MCF 10A (cell line): ENCODE measurements at regions not wholly inside any gene's neighbourhood (a gene's known extent, or its start where the extent isn't known, plus 50 kb on each side); places are given as distances from the start of the nearest gene placed in this dataset.

Experiments used
- BruUV-seq: library from RNA; stranded (reverse); fragments of 400-500 nt; replicated peaks from 2 replicates; lab custom pipeline; 2021; lab: Mats Ljungman, UMichigan
- CTCF ChIA-PET: fragments of 300-600 bp; sonication (Branson Sonifier 250); formaldehyde crosslinking; extraction: SDS; loops from one replicate; lab custom pipeline; 2021; ENCODE audit warnings: antibody characterized with exemption, inconsistent platforms; lab: Yijun Ruan, JAX
- POLR2A ChIA-PET: fragments of 300-600, 350-650 bp; sonication (Branson Sonifier 250); formaldehyde crosslinking; extraction: SDS; loops from one replicate; lab custom pipeline; 2020; ENCODE audit warnings: antibody characterized with exemption, inconsistent platforms; lab: Yijun Ruan, JAX
- DNase-seq: peaks from one replicate; pipeline ENCODE4 v3.0.0-alpha.2; 2018; ENCODE audit not compliant: unreplicated experiment
- H3K27ac Mint-ChIP-seq: one replicate; pipeline ENCODE4 v1.8.0; 2022; ENCODE audit warnings: mild to moderate bottlenecking, low read depth, mixed read lengths; ENCODE audit not compliant: unreplicated experiment
- H3K27me3 Mint-ChIP-seq: one replicate; pipeline ENCODE4 v1.8.0; 2022; ENCODE audit warnings: mixed read lengths; ENCODE audit not compliant: insufficient read depth, unreplicated experiment
- H3K36me3 Mint-ChIP-seq: one replicate; pipeline ENCODE4 v1.8.0; 2022; ENCODE audit warnings: mild to moderate bottlenecking, moderate library complexity, mixed read lengths; ENCODE audit not compliant: insufficient read depth, unreplicated experiment
- H3K4me1 Mint-ChIP-seq: one replicate; pipeline ENCODE4 v1.8.0; 2022; ENCODE audit warnings: mixed read lengths; ENCODE audit not compliant: insufficient read depth, unreplicated experiment
- H3K4me3 Mint-ChIP-seq: one replicate; pipeline ENCODE4 v1.8.0; 2022; ENCODE audit warnings: mild to moderate bottlenecking, moderate library complexity, mixed read lengths; ENCODE audit not compliant: unreplicated experiment
- H3K9me3 Mint-ChIP-seq: one replicate; pipeline ENCODE4 v1.8.0; 2022; ENCODE audit warnings: mixed read lengths; ENCODE audit not compliant: unreplicated experiment
- CTCF ChIP-seq: fragments of 200-600 bp; IDR thresholded peaks from one replicate; pipeline ENCODE4 v1.8.0; 2022; ENCODE audit warnings: antibody characterized with exemption, mild to moderate bottlenecking; ENCODE audit not compliant: unreplicated experiment
- intact Hi-C: fragments of 100-400 bp; cut with micrococcal nuclease; formaldehyde crosslinking; loops from 2 replicates; pipeline ENCODE4 v1.14.1; 2022

- Mint-ChIP-seq H3K9me3 (no peaks in the 10 kb centered on the region), H3K36me3 (no peaks in the 10 kb centered on the region), H3K27me3 (no peaks in the 10 kb centered on the region), H3K4me3 (no peak overlapping the region), H3K27ac (no peak overlapping the region), H3K4me1 (peaks cover 29% of the 10 kb centered on the region)
- ChIA-PET CTCF (no interaction called here), POLR2A (interaction anchor here (0.7 kb wide), 1 partner anchor 121 kb away, joined by 3 read pairs; no protein-coding TSS in a partner anchor)
- BruUV-seq, result no TSS peak
- intact Hi-C loops, result no loop called here
- no peak for TF ChIP-seq CTCF
- DNase-seq, result no peak
Observed at GRCh38 chr12:19970116-19970515, 398.2 kb upstream of the PDE3A start.

- no peak for DNase-seq
- Mint-ChIP-seq H3K9me3 (no peaks in the 10 kb centered on the region), H3K27ac (no peak overlapping the region), H3K4me3 (no peak overlapping the region), H3K27me3 (no peaks in the 10 kb centered on the region), H3K36me3 (no peaks in the 10 kb centered on the region), H3K4me1 (peaks cover 29% of the 10 kb centered on the region)
- POLR2A ChIA-PET, result no interaction called here
- intact Hi-C loops, result no loop called here
- no peak for TF ChIP-seq CTCF
- CTCF ChIA-PET, result interaction anchor here (1.0 to 1.2 kb wide), 2 partner anchors 55 to 209 kb away, joined by 3 read pairs; no protein-coding TSS in a partner anchor
- BruUV-seq, result no TSS peak
Observed at GRCh38 chr12:19970821-19971220, 397.5 kb upstream of the PDE3A start.

- ChIA-PET CTCF (interaction anchor here (0.6 to 1.2 kb wide), 4 partner anchors 21 to 328 kb away, joined by 3 to 4 read pairs (median 3); no protein-coding TSS in a partner anchor), POLR2A (interaction anchor here (0.9 kb wide), 1 partner anchor 56 kb away, joined by 3 read pairs; no protein-coding TSS in a partner anchor)
- Mint-ChIP-seq H3K4me3 (no peak overlapping the region), H3K4me1 (peaks cover 29% of the 10 kb centered on the region), H3K36me3 (no peaks in the 10 kb centered on the region), H3K9me3 (no peaks in the 10 kb centered on the region), H3K27me3 (no peaks in the 10 kb centered on the region), H3K27ac (peak overlapping the region; percentile 24)
- intact Hi-C loops, result no loop called here
- DNase-seq, result no peak
- no TSS peak for BruUV-seq
- TF ChIP-seq CTCF, result no peak
Observed at GRCh38 chr12:19971361-19972280, 396.7 kb upstream of the PDE3A start.
